Tibial nerve (tissue), 4 donors: ENCODE measurements at regions not wholly inside any gene's neighbourhood (a gene's known extent, or its start where the extent isn't known, plus 50 kb on each side); places are given as distances from the start of the nearest gene placed in this dataset.

ENCODE experiments used
- DNase-seq, 2 donors: peaks; one replicate each; pipeline ENCODE4 v3.0.0-alpha.2; 2019; ENCODE audit warnings: low spot score in 2 of 2
- H3K27ac ChIP-seq, 4 donors: fragments of 200-600 bp; sonication (generic) in 3 of 4; one replicate each; pipeline ENCODE4 v1.5.1; 2017 to 2019; ENCODE audit warnings: mild to moderate bottlenecking in 1 of 4
- H3K27me3 ChIP-seq, 2 donors: fragments of 200-600 bp; sonication (generic) in 1 of 2; one replicate each; pipeline versions ENCODE4 v1.5.1 to v1.6.0; 2017 to 2019
- H3K36me3 ChIP-seq, 3 donors: fragments of 200-600 bp; sonication (generic); one replicate each; pipeline ENCODE4 v1.5.1; 2018 to 2019
- H3K4me1 ChIP-seq, 4 donors: fragments of 200-600 bp; sonication (generic) in 3 of 4; one replicate each; pipeline ENCODE4 v1.5.1; 2017 to 2019
- H3K4me3 ChIP-seq, 4 donors: fragments of 200-600 bp; sonication (generic) in 3 of 4; one replicate each; pipeline ENCODE4 v1.5.1; 2017 to 2019; ENCODE audit warnings: mild to moderate bottlenecking in 1 of 4, moderate library complexity in 1 of 4
- H3K9me3 ChIP-seq, 4 donors: fragments of 200-600 bp; sonication (generic) in 3 of 4; one replicate each; pipeline ENCODE4 v1.5.1; 2017 to 2019
- EP300 ChIP-seq, 2 donors: sonication (generic); formaldehyde crosslinking; IDR thresholded peaks; one replicate each; pipeline ENCODE4 v1.6.1; 2017; ENCODE audit warnings: antibody characterized with exemption in 2 of 2, mild to moderate bottlenecking in 1 of 2
- POLR2A ChIP-seq, 2 donors: fragments of 450-650 bp; IDR thresholded peaks; one replicate each; pipeline ENCODE4 v1.6.1; 2017; ENCODE audit warnings: antibody characterized with exemption in 2 of 2, mild to moderate bottlenecking in 2 of 2, moderate library complexity in 2 of 2
- WGBS, 2 donors: methylation state at CpG; one replicate each; pipeline ENCODE4 v1.1.5; 2018; 5-methylcytosine and 5-hydroxymethylcytosine counted together
- TF ChIP-seq, protein P1 (sequence below), 5 experiments: fragments of 200-600 bp in 3 of 5; fragments of 450-650 bp in 2 of 5; sonication (generic) in 3 of 5; IDR thresholded peaks; one replicate each; pipeline ENCODE4 v1.5.1; 2016 to 2019; ENCODE audit warnings: antibody characterized with exemption in 5 of 5, mild to moderate bottlenecking in 3 of 5, moderate library complexity in 2 of 5

DNA sequence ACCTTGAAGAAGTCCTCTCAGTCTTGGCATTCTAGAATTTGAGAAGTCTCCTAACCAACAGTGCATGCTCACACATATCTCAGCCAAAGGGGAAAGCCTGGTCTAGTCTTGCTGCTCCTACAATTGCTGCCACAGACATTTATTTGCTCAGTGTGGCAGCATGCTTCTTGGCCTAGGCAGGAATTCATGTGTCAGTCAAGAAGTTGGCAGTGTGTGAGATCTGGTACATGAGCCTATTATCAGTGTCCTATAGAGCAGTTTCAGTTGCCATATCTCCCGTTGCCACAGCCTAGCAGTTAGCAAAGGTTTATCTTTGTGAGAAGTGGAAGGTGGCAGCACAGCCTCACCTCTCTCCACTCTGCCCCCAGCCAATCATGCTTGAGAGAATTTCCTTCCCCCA, 176.9 kb upstream of the ARHGEF9 start:
- Histone ChIP-seq H3K27me3 (no peaks in the 10 kb centered on the region), H3K9me3 (no peaks in the 10 kb centered on the region), H3K4me3 (no peak overlapping the region), H3K27ac (no peak overlapping the region), H3K36me3 (no peaks in the 10 kb centered on the region), H3K4me1 (no peaks in the 10 kb centered on the region)
- no peak for TF ChIP-seq POLR2A (IDR thresholded peaks at IDR 0.05)
- no peak for TF ChIP-seq EP300 (IDR thresholded peaks at IDR 0.05)
- TF ChIP-seq, protein P1, sequence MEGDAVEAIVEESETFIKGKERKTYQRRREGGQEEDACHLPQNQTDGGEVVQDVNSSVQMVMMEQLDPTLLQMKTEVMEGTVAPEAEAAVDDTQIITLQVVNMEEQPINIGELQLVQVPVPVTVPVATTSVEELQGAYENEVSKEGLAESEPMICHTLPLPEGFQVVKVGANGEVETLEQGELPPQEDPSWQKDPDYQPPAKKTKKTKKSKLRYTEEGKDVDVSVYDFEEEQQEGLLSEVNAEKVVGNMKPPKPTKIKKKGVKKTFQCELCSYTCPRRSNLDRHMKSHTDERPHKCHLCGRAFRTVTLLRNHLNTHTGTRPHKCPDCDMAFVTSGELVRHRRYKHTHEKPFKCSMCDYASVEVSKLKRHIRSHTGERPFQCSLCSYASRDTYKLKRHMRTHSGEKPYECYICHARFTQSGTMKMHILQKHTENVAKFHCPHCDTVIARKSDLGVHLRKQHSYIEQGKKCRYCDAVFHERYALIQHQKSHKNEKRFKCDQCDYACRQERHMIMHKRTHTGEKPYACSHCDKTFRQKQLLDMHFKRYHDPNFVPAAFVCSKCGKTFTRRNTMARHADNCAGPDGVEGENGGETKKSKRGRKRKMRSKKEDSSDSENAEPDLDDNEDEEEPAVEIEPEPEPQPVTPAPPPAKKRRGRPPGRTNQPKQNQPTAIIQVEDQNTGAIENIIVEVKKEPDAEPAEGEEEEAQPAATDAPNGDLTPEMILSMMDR (IDR thresholded peaks at IDR 0.05) = no peak
- 62 to 78% methylated on average over 1 of the region's 1 CpG for WGBS, 2 donors
- no peak for DNase-seq

DNA sequence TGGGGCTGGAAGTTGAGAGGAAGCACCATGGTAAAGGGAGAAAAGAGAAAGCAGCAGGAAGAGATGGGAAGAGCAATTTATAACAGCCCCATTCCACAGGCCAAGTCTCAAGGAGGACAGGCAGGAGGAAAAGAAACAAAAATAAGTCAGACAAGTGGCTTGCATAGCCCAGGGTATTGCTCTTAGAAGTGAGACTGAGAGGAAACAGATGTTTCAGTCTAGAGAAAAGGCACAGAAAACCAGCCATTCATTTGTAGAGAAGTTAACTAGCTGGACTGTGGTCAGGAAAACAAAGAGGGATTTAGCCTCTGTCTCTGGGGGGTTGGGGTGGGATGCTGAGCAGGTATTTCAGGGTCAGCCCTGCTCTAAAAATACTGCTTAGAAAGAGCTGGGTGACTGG, 175.0 kb upstream of the ARHGEF9 start:
- Histone ChIP-seq H3K4me1 (no peaks in the 10 kb centered on the region), H3K4me3 (no peak overlapping the region), H3K27ac (no peak overlapping the region), H3K9me3 (no peaks in the 10 kb centered on the region), H3K36me3 (no peaks in the 10 kb centered on the region), H3K27me3 (no peaks in the 10 kb centered on the region)
- no peak for DNase-seq
- no peak for TF ChIP-seq EP300 (IDR thresholded peaks at IDR 0.05)
- TF ChIP-seq POLR2A (IDR thresholded peaks at IDR 0.05) = no peak
- TF ChIP-seq, protein P1 (IDR thresholded peaks at IDR 0.05) = no peak

DNA sequence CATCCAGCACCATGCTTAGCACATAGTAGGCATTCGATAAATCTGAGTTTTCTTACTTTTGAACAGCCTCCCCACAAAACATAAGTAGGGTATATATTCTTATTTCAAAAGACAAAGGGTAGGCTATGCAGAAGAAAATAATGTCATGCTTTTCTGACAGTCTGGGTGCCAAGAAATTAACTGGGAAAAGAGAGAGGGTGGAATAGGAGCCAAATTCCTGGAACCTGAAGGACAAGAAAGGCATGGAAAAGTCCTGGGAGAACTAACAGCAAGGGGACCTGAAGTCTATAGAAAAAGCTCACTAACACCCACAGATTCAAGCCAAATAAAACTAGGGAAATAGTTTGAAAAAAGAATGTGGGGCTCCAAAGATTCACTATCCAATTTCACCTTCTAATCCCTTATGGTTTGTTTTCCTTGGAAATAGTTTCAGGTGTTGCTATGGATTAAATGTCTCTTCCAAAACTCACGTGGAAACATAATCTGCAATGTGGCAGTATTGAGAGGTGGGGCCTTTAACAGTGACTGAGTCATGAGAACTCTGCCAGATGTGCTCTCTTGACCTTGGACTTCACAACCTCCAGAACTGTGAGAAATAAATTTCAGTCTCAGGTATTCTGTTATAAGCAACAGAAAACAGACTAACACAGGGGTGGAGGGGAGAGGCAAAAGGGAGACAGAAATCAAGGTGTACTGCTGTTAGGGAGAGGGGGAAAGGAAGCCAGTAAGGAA, 173.3 kb upstream of the ARHGEF9 start:
- no peak overlapping the region for H3K4me3 ChIP-seq
- H3K27me3 ChIP-seq = no peaks in the 10 kb centered on the region
- TF ChIP-seq EP300 (IDR thresholded peaks at IDR 0.05) (no peak), POLR2A (IDR thresholded peaks at IDR 0.05) (no peak)
- TF ChIP-seq, protein P1 (IDR thresholded peaks at IDR 0.05) = no peak
- H3K36me3 ChIP-seq = no peaks in the 10 kb centered on the region
- H3K9me3 ChIP-seq = peaks cover 0 to 5% (median 0%) of the 10 kb centered on the region in 4 donors
- no peak for DNase-seq
- WGBS, 2 donors = 51 to 75% methylated on average over 2 of the region's 2 CpGs
- H3K4me1 ChIP-seq = no peaks in the 10 kb centered on the region
- H3K27ac ChIP-seq = no peak overlapping the region

DNA sequence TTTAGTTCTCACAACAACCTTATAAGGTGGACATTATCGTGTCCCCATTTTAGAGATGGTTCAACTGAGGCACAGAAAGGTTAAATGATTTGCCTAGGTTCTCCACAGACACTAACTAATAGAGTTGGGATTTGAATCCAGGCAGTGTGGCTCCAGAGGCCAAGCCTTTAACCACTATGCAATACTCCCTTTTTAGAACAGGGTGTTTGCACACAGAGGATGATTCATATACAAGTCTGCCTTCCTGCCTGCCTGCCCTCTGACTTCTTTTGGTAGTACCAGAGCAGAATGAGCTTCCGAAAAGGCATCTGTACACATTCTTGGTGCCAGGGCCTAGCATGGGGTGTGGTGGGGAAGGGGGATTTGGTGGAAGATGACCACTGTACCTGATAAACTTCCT, 150.8 kb upstream of the ARHGEF9 start:
- no peaks in the 10 kb centered on the region for H3K27me3 ChIP-seq
- no peaks in the 10 kb centered on the region for H3K36me3 ChIP-seq
- WGBS, 2 donors = 78 to 81% methylated on average over 2 of the region's 2 CpGs
- DNase-seq = no peak
- H3K4me1 ChIP-seq = no peaks in the 10 kb centered on the region
- TF ChIP-seq EP300 (IDR thresholded peaks at IDR 0.05) (no peak), POLR2A (IDR thresholded peaks at IDR 0.05) (no peak)
- TF ChIP-seq, protein P1 (IDR thresholded peaks at IDR 0.05) = no peak
- H3K9me3 ChIP-seq = no peaks in the 10 kb centered on the region
- H3K4me3 ChIP-seq = no peak overlapping the region
- H3K27ac ChIP-seq = no peak overlapping the region

DNA sequence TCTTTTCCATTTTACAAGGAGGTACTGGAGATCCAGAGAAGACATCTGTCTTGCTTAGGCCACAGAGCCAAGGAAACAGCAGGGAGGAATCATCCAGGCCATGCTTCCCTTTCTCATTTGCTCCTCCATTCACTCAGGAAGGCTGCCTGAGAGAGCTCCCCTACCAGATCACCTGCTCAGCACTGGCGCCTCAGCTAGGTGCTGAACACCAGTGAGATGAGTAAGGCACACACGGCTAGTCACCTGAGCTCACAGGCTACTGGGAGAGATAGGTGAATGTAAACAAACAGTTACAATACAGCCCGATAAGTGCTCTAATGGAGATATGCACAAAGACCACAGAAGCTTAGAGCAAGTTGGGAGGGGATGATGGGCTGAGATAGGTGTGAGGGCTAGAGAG, 149.8 kb upstream of the ARHGEF9 start:
- Histone ChIP-seq H3K9me3 (no peaks in the 10 kb centered on the region), H3K27me3 (no peaks in the 10 kb centered on the region), H3K36me3 (no peaks in the 10 kb centered on the region), H3K27ac (no peak overlapping the region), H3K4me1 (no peaks in the 10 kb centered on the region), H3K4me3 (no peak overlapping the region)
- DNase-seq = no peak
- TF ChIP-seq EP300 (IDR thresholded peaks at IDR 0.05) (no peak), POLR2A (IDR thresholded peaks at IDR 0.05) (no peak)
- TF ChIP-seq, protein P1 (IDR thresholded peaks at IDR 0.05) = no peak
- 62 to 63% methylated on average over 3 of the region's 3 CpGs for WGBS, 2 donors
